HG03378 (cell line): ENCODE measurements at regions not wholly inside any gene's neighbourhood (a gene's known extent, or its start where the extent isn't known, plus 50 kb on each side); places are given as distances from the start of the nearest gene placed in this dataset.

ENCODE experiments used
- ATAC-seq: cut with Tn5 transposase; IDR thresholded peaks from one replicate; pipeline ENCODE4 v1.9.1; 2021; ENCODE audit warnings: mild to moderate bottlenecking, moderate library complexity; ENCODE audit not compliant: unreplicated experiment

- no peak for ATAC-seq
Observed at GRCh38 chr17:77320044-77320440, 179.3 kb downstream of the SEC14L1 start.

GRCh38 chr17:77320485-77321256 lies 179.9 kb downstream of the SEC14L1 start:
- ATAC-seq: no peak

GRCh38 chr17:77321649-77322513 lies 181.1 kb downstream of the SEC14L1 start:
- no peak for ATAC-seq

- ATAC-seq: no peak
Observed at GRCh38 chr17:77322514-77323412, 182.0 kb downstream of the SEC14L1 start.

- no peak for ATAC-seq
Observed at GRCh38 chr17:77323413-77324171, 182.8 kb downstream of the SEC14L1 start.

- no peak for ATAC-seq
Observed at GRCh38 chr17:77324227-77324626, 183.5 kb downstream of the SEC14L1 start.

GRCh38 chr17:77325577-77326075 lies 184.9 kb downstream of the SEC14L1 start:
- peak; percentile 9 for ATAC-seq

- ATAC-seq: no peak
Observed at GRCh38 chr17:77326076-77326591, 185.4 kb downstream of the SEC14L1 start.

- ATAC-seq: no peak
Observed at GRCh38 chr17:77326636-77327035, 185.9 kb downstream of the SEC14L1 start.

GRCh38 chr17:77327181-77327565 lies 186.4 kb downstream of the SEC14L1 start:
- no peak for ATAC-seq

- ATAC-seq: no peak
Observed at GRCh38 chr17:77327566-77328464, 187.0 kb downstream of the SEC14L1 start.

- ATAC-seq: no peak
Observed at GRCh38 chr17:77328823-77329740, 188.3 kb downstream of the SEC14L1 start.

- no peak for ATAC-seq
Observed at GRCh38 chr17:77329741-77330531, 189.2 kb downstream of the SEC14L1 start.

GRCh38 chr17:77330602-77331081 lies 189.9 kb downstream of the SEC14L1 start:
- no peak for ATAC-seq

GRCh38 chr17:77331301-77331864 lies 190.6 kb downstream of the SEC14L1 start:
- ATAC-seq: peak; percentile 66
